K562 (cell line): ENCODE measurements at regions not wholly inside any gene's neighbourhood (a gene's known extent, or its start where the extent isn't known, plus 50 kb on each side); places are given as distances from the start of the nearest gene placed in this dataset.

Source experiments
- ATAC-seq: fragments of 200-7000 bp; cut with Tn5 transposase; 3 replicates; pipeline ENCODE4 v1.9.1; 2020; ENCODE audit warnings: moderate library complexity
- BruUV-seq: library from RNA; stranded (reverse); fragments of 400-500 nt; replicated peaks from 2 replicates; lab custom pipeline; 2021; lab: Mats Ljungman, UMichigan
- CTCF ChIA-PET: fragments of 300-600 bp; formaldehyde crosslinking; extraction: SDS; loops from one replicate; lab custom pipeline; 2021; ENCODE audit warnings: low intra/inter-chr PET ratio; lab: Yijun Ruan, JAX
- POLR2A ChIA-PET: fragments of 300-600, 350-650 bp; sonication (Branson Sonifier 250); formaldehyde crosslinking; extraction: SDS; loops from one replicate; lab custom pipeline; 2021; ENCODE audit warnings: antibody characterized with exemption, inconsistent platforms; lab: Yijun Ruan, JAX
- DNase-seq, 4 experiments: peaks; one replicate each; pipeline versions ENCODE4 v3.0.0 to v3.0.0-alpha.2; 2011 to 2018; ENCODE audit warnings: low spot score in 3 of 4, mixed read lengths in 3 of 4; ENCODE audit errors: extremely low read depth in 1 of 4
- FAIRE-seq: peaks from 2 replicates; lab custom pipeline; 2011; peaks lifted over from hg19 to GRCh38; lab: Jason Lieb, UNC
- H2AFZ ChIP-seq: 2 replicates; pipeline ENCODE4 v1.6.0; 2011; ENCODE audit warnings: low read depth, low read length, control low read depth, inconsistent platforms
- H3K27ac ChIP-seq: fragments of 200-600 bp; 3 replicates; pipeline ENCODE4 v1.8.0; 2011; ENCODE audit warnings: low read depth, mild to moderate bottlenecking, control low read depth, inconsistent platforms, low read length, moderate library complexity, mixed read lengths; ENCODE audit errors: extremely low read depth
- H3K27me3 ChIP-seq, 2 experiments: fragments of 300-600 bp in 1 of 2; 2 replicates in 1 of 2; 3 replicates in 1 of 2; pipeline versions ENCODE4 v1.6.0 to v1.8.0; 2011; ENCODE audit warnings: inconsistent platforms in 2 of 2, low read length in 2 of 2, mild to moderate bottlenecking in 1 of 2, mixed read lengths in 1 of 2, moderate library complexity in 1 of 2; ENCODE audit not compliant: control insufficient read depth in 2 of 2, insufficient read depth in 2 of 2
- H3K36me3 ChIP-seq: fragments of 300-600 bp; 3 replicates; pipeline ENCODE4 v1.8.0; 2011; ENCODE audit warnings: mild to moderate bottlenecking, low read length, inconsistent platforms; ENCODE audit not compliant: control insufficient read depth, insufficient read depth
- H3K4me1 ChIP-seq, 2 experiments: fragments of 200-600 bp in 1 of 2; replicated peaks in 1 of 2; 2 replicates in 1 of 2; 3 replicates in 1 of 2; pipeline versions ENCODE4 v1.5.1 to v1.8.0; 2011; ENCODE audit warnings: inconsistent platforms in 2 of 2, low read length in 2 of 2, mild to moderate bottlenecking in 1 of 2, mixed read lengths in 1 of 2, moderate library complexity in 1 of 2; ENCODE audit not compliant: control insufficient read depth in 2 of 2, insufficient read depth in 2 of 2
- H3K4me2 ChIP-seq: 2 replicates; pipeline ENCODE4 v1.6.1; 2011; ENCODE audit warnings: low read length, control low read depth, inconsistent platforms, mixed read lengths; ENCODE audit not compliant: insufficient read depth
- H3K4me3 ChIP-seq: fragments of 200-600 bp; sonication (generic), shearing (Covaris generic); 2 replicates; pipeline ENCODE4 v1.5.1; 2016; ENCODE audit warnings: control low read depth, inconsistent platforms
- H3K79me2 ChIP-seq: fragments of 200-600 bp; 3 replicates; pipeline ENCODE4 v1.8.0; 2011; ENCODE audit warnings: low read length, inconsistent platforms; ENCODE audit not compliant: control insufficient read depth, insufficient read depth
- H3K9ac ChIP-seq, 2 experiments: 2 replicates each; pipeline versions ENCODE4 v1.6.0 to v1.6.1; 2011; ENCODE audit warnings: low read depth in 2 of 2, low read length in 2 of 2, control low read depth in 1 of 2, inconsistent platforms in 1 of 2, mild to moderate bottlenecking in 1 of 2, mixed read lengths in 1 of 2; ENCODE audit not compliant: insufficient read depth in 1 of 2
- H3K9me1 ChIP-seq: one replicate; pipeline ENCODE4 v1.6.0; 2011; ENCODE audit warnings: inconsistent platforms, mild to moderate bottlenecking, low read length, moderate library complexity; ENCODE audit not compliant: control insufficient read depth, insufficient read depth
- H3K9me3 ChIP-seq: replicated peaks from 2 replicates; pipeline ENCODE4 v1.5.1; 2011; ENCODE audit warnings: low read depth, low read length, inconsistent platforms; ENCODE audit not compliant: control insufficient read depth, insufficient read depth
- H4K20me1 ChIP-seq: replicated peaks from 2 replicates; pipeline ENCODE4 v1.6.1; 2011; ENCODE audit warnings: low read length, inconsistent platforms, mixed read lengths; ENCODE audit not compliant: control insufficient read depth, insufficient read depth
- CGGBP1 ChIP-seq: fragments of 250-450 bp; sonication (Bioruptor Pico); IDR thresholded peaks from 2 replicates; pipeline ENCODE4 v1.9.0; 2021; ENCODE audit warnings: mild to moderate bottlenecking
- CXXC5 ChIP-seq: fragments of 250-450 bp; sonication (Bioruptor Pico); IDR thresholded peaks from 2 replicates; pipeline ENCODE4 v1.8.0; 2022; ENCODE audit warnings: inconsistent platforms, mild to moderate bottlenecking, moderate library complexity
- DDX20 ChIP-seq: fragments of 450-650 bp; IDR thresholded peaks from 2 replicates; pipeline ENCODE4 v1.6.1; 2016; ENCODE audit warnings: missing genetic modification characterization, low read depth, mild to moderate bottlenecking, missing compliant biosample characterization, moderate library complexity
- EGR1 ChIP-seq: fragments of 450-650 bp; conservative IDR thresholded peaks from 2 replicates; pipeline ENCODE4 v1.6.1; 2017; ENCODE audit warnings: mild to moderate bottlenecking
- EWSR1 ChIP-seq: fragments of 450-650 bp; IDR thresholded peaks from 2 replicates; pipeline ENCODE4 v1.6.1; 2018; ENCODE audit warnings: borderline replicate concordance, mild to moderate bottlenecking, low read depth, moderate library complexity; ENCODE audit not compliant: partially characterized antibody
- KDM1A ChIP-seq, 2 experiments: fragments of 450-650 bp; IDR thresholded peaks; 2 replicates each; pipeline ENCODE4 v1.6.1; 2016; ENCODE audit warnings: mild to moderate bottlenecking in 2 of 2
- MECOM ChIP-seq: fragments of 250-450 bp; sonication (Bioruptor Pico); IDR thresholded peaks from 2 replicates; pipeline ENCODE4 v1.8.0; 2022; ENCODE audit warnings: inconsistent platforms
- NELFE ChIP-seq: IDR thresholded peaks from 2 replicates; pipeline ENCODE4 v1.6.1; 2011; ENCODE audit warnings: mild to moderate bottlenecking; ENCODE audit not compliant: insufficient read depth, insufficient read length
- RBFOX2 ChIP-seq: fragments of 200-400 bp; formaldehyde crosslinking; IDR thresholded peaks from 2 replicates; pipeline ENCODE4 v1.6.1; 2017; ENCODE audit warnings: low read depth, mild to moderate bottlenecking, low read length, moderate library complexity
- SAP30 ChIP-seq: fragments of 200-600 bp; sonication (generic); IDR thresholded peaks from 2 replicates; pipeline ENCODE4 v1.6.1; 2012; ENCODE audit warnings: borderline replicate concordance, low read depth, mild to moderate bottlenecking, moderate library complexity, low read length, control low read depth, inconsistent platforms; ENCODE audit not compliant: insufficient read depth, poor library complexity, severe bottlenecking
- SIN3A ChIP-seq, 2 experiments: fragments of 150-350 bp in 1 of 2; IDR thresholded peaks; 2 replicates each; pipeline ENCODE4 v1.6.1; 2011 to 2016; ENCODE audit warnings: borderline replicate concordance in 2 of 2, low read depth in 2 of 2, low read length in 2 of 2, mild to moderate bottlenecking in 2 of 2, moderate library complexity in 2 of 2; ENCODE audit not compliant: control insufficient read depth in 1 of 2
- STAT6 ChIP-seq: sonication (generic); formaldehyde crosslinking; IDR thresholded peaks from 2 replicates; pipeline ENCODE4 v1.8.1; 2023; ENCODE audit warnings: mild to moderate bottlenecking, missing genetic modification reagents
- TGIF2 ChIP-seq: sonication (generic); formaldehyde crosslinking; IDR thresholded peaks from 2 replicates; pipeline ENCODE4 v1.8.1; 2022; ENCODE audit warnings: mild to moderate bottlenecking, missing genetic modification reagents, moderate library complexity
- ZC3H4 ChIP-seq: sonication (generic); formaldehyde crosslinking; IDR thresholded peaks from 2 replicates; pipeline ENCODE4 v1.9.0; 2021; ENCODE audit warnings: missing genetic modification reagents, borderline replicate concordance
- ZFX ChIP-seq: sonication (generic); formaldehyde crosslinking; IDR thresholded peaks from 2 replicates; pipeline ENCODE4 v1.8.0; 2022; ENCODE audit warnings: mild to moderate bottlenecking, missing genetic modification reagents, moderate library complexity
- ZNF316 ChIP-seq: fragments of 450-650 bp; IDR thresholded peaks from 2 replicates; pipeline ENCODE4 v1.6.1; 2016
- WGBS: fragments of 100-300 bp; shearing (Covaris generic); methylation state at CpG from one replicate; pipeline ENCODE4 v1.1.6; 2016; ENCODE audit warnings: low coverage, mixed read lengths; ENCODE audit not compliant: insufficient coverage; ENCODE audit errors: missing lambda C conversion rate; 5-methylcytosine and 5-hydroxymethylcytosine counted together
- in situ Hi-C: fragments of 300-500 bp; cut with MboI; formaldehyde crosslinking; loops from 4 replicates; pipeline ENCODE4 v1.15.0; 2018; ENCODE audit warnings: inconsistent platforms, mixed read lengths
- intact Hi-C: fragments of 100-400 bp; cut with micrococcal nuclease; formaldehyde crosslinking; loops from 2 replicates; pipeline ENCODE4 v1.14.2; 2022
- TF ChIP-seq, protein P1 (sequence below): fragments of 250-450 bp; sonication (Bioruptor Pico); IDR thresholded peaks from 2 replicates; pipeline ENCODE4 v1.5.0; 2020; ENCODE audit warnings: mild to moderate bottlenecking, borderline replicate concordance
- TF ChIP-seq, protein P2 (sequence below): fragments of 250-450 bp; sonication (Bioruptor Pico); IDR thresholded peaks from 2 replicates; pipeline ENCODE4 v1.4.0; 2020

- Histone ChIP-seq H3K9me1 (no peaks in the 10 kb centered on the region), H3K4me1 (no peaks in the 10 kb centered on the region), H3K27me3 (no peaks in the 10 kb centered on the region), H3K9me3 (no peaks in the 10 kb centered on the region; the same call in 1 of the 2 replicates), H3K4me3 (no peak overlapping the region), H3K4me2 (no peak overlapping the region), H2AFZ (no peak overlapping the region), H3K27ac (no peak overlapping the region), H3K36me3 (no peaks in the 10 kb centered on the region), H4K20me1 (no peaks in the 10 kb centered on the region), H3K9ac (no peak overlapping the region), H3K79me2 (no peaks in the 10 kb centered on the region)
- CTCF ChIA-PET: no interaction called here
- FAIRE-seq: no peak
- POLR2A ChIA-PET: no interaction called here
- in situ Hi-C loops: no loop called here
- no TSS peak for BruUV-seq
- ATAC-seq: no peak
- TF ChIP-seq RBFOX2: no peak
- no peak for TF ChIP-seq NELFE
- TF ChIP-seq ZNF316: no peak
- TF ChIP-seq TGIF2: no peak
- TF ChIP-seq MECOM: no peak
- no peak for TF ChIP-seq CXXC5 (CRISPR knock-in tag)
- TF ChIP-seq, protein P1, sequence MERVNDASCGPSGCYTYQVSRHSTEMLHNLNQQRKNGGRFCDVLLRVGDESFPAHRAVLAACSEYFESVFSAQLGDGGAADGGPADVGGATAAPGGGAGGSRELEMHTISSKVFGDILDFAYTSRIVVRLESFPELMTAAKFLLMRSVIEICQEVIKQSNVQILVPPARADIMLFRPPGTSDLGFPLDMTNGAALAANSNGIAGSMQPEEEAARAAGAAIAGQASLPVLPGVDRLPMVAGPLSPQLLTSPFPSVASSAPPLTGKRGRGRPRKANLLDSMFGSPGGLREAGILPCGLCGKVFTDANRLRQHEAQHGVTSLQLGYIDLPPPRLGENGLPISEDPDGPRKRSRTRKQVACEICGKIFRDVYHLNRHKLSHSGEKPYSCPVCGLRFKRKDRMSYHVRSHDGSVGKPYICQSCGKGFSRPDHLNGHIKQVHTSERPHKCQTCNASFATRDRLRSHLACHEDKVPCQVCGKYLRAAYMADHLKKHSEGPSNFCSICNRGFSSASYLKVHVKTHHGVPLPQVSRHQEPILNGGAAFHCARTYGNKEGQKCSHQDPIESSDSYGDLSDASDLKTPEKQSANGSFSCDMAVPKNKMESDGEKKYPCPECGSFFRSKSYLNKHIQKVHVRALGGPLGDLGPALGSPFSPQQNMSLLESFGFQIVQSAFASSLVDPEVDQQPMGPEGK: no peak
- TF ChIP-seq SIN3A (IDR thresholded peaks at IDR 0.05; ENCODE audit: borderline replicate concordance in 2 of 2, control insufficient read depth in 1 of 2, low read depth in 2 of 2, low read length in 2 of 2): no peak
- no peak for TF ChIP-seq EWSR1
- no peak for TF ChIP-seq CGGBP1 (CRISPR knock-in tag)
- TF ChIP-seq STAT6 (CRISPR knock-in tag): no peak
- no peak for TF ChIP-seq ZFX (CRISPR knock-in tag)
- TF ChIP-seq ZC3H4 (CRISPR knock-in tag): no peak
- TF ChIP-seq SAP30: no peak
- no peak for TF ChIP-seq KDM1A (IDR thresholded peaks at IDR 0.05)
- no peak for TF ChIP-seq EGR1
- TF ChIP-seq, protein P2, sequence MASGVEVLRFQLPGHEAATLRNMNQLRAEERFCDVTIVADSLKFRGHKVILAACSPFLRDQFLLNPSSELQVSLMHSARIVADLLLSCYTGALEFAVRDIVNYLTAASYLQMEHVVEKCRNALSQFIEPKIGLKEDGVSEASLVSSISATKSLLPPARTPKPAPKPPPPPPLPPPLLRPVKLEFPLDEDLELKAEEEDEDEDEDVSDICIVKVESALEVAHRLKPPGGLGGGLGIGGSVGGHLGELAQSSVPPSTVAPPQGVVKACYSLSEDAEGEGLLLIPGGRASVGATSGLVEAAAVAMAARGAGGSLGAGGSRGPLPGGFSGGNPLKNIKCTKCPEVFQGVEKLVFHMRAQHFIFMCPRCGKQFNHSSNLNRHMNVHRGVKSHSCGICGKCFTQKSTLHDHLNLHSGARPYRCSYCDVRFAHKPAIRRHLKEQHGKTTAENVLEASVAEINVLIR: no peak
- no peak for TF ChIP-seq DDX20 (tag)
- no peak for DNase-seq
- intact Hi-C loops: no loop called here
- 0% methylated on average over 2 of the region's 2 CpGs for WGBS
Measured at GRCh38 chr5:40271476-40271875, 408.2 kb upstream of the PTGER4 start.
